IPS-20b (cell line): ENCODE measurements at regions not wholly inside any gene's neighbourhood (a gene's known extent, or its start where the extent isn't known, plus 50 kb on each side); places are given as distances from the start of the nearest gene placed in this dataset.

ENCODE experiments used
- H3K27ac ChIP-seq: one replicate; pipeline ENCODE4 v1.5.1; 2013; ENCODE audit warnings: low read length
- H3K27me3 ChIP-seq: 2 replicates; pipeline ENCODE4 v1.6.1; 2013; ENCODE audit warnings: mild to moderate bottlenecking, low read length, inconsistent platforms; ENCODE audit not compliant: insufficient read depth
- H3K36me3 ChIP-seq: 2 replicates; pipeline ENCODE4 v1.6.1; 2013; ENCODE audit warnings: low read depth, mild to moderate bottlenecking, inconsistent platforms, low read length, moderate library complexity; ENCODE audit not compliant: insufficient read depth
- H3K4me1 ChIP-seq: 2 replicates; pipeline ENCODE4 v1.6.1; 2013; ENCODE audit warnings: mild to moderate bottlenecking, control low read depth, inconsistent platforms, low read length, moderate library complexity; ENCODE audit not compliant: insufficient read depth
- H3K4me3 ChIP-seq: 2 replicates; pipeline ENCODE4 v1.5.1; 2013; ENCODE audit warnings: mild to moderate bottlenecking, low read length, inconsistent platforms
- H3K9ac ChIP-seq: 2 replicates; pipeline ENCODE4 v1.6.1; 2013; ENCODE audit warnings: low read depth, mild to moderate bottlenecking, inconsistent platforms, low read length, moderate library complexity
- H3K9me3 ChIP-seq: 2 replicates; pipeline ENCODE4 v1.6.1; 2013; ENCODE audit warnings: mild to moderate bottlenecking, low read depth, low read length, inconsistent platforms; ENCODE audit not compliant: insufficient read depth

GRCh38 chr13:73932091-73932490, 202.1 kb downstream of the KLF12 start:
- H3K27me3 ChIP-seq: no peaks in the 10 kb centered on the region
- H3K9me3 ChIP-seq: no peaks in the 10 kb centered on the region
- no peak overlapping the region for H3K4me3 ChIP-seq
- H3K36me3 ChIP-seq: no peaks in the 10 kb centered on the region
- no peak overlapping the region for H3K9ac ChIP-seq
- H3K27ac ChIP-seq: no peak overlapping the region
- H3K4me1 ChIP-seq: no peaks in the 10 kb centered on the region

GRCh38 chr13:73929287-73929932, 204.8 kb downstream of the KLF12 start:
- Histone ChIP-seq H3K27ac (no peak overlapping the region), H3K9me3 (no peaks in the 10 kb centered on the region), H3K27me3 (no peaks in the 10 kb centered on the region), H3K36me3 (no peaks in the 10 kb centered on the region), H3K4me1 (no peaks in the 10 kb centered on the region), H3K4me3 (no peak overlapping the region), H3K9ac (no peak overlapping the region)

- H3K27me3 ChIP-seq: no peaks in the 10 kb centered on the region
These were observed 209.6 kb downstream of the KLF12 start for GRCh38 chr13:73924607-73925006.

GRCh38 chr13:73922493-73923393, 211.5 kb downstream of the KLF12 start:
- H3K27me3 ChIP-seq: no peaks in the 10 kb centered on the region
- no peak overlapping the region for H3K4me3 ChIP-seq
- peaks cover 3% of the 10 kb centered on the region; the same call in 1 of the 2 replicates for H3K4me1 ChIP-seq
- no peaks in the 10 kb centered on the region for H3K36me3 ChIP-seq
- H3K27ac ChIP-seq: no peak overlapping the region
- no peaks in the 10 kb centered on the region for H3K9me3 ChIP-seq
- no peak overlapping the region for H3K9ac ChIP-seq

More at GRCh38 chr13:73924607-73925006, 209.6 kb downstream of the KLF12 start:
- H3K36me3 ChIP-seq: no peaks in the 10 kb centered on the region
- no peak overlapping the region for H3K9ac ChIP-seq
- no peak overlapping the region for H3K4me3 ChIP-seq
- peaks cover 3% of the 10 kb centered on the region; the same call in 1 of the 2 replicates for H3K4me1 ChIP-seq
- H3K9me3 ChIP-seq: no peaks in the 10 kb centered on the region
- no peak overlapping the region for H3K27ac ChIP-seq

GRCh38 chr13:73918691-73919090, 215.5 kb downstream of the KLF12 start:
- Histone ChIP-seq H3K36me3 (no peaks in the 10 kb centered on the region), H3K27me3 (no peaks in the 10 kb centered on the region), H3K27ac (no peak overlapping the region), H3K9ac (no peak overlapping the region), H3K4me3 (no peak overlapping the region), H3K9me3 (no peaks in the 10 kb centered on the region), H3K4me1 (peaks cover 6% of the 10 kb centered on the region)

GRCh38 chr13:73913751-73914518, 220.3 kb downstream of the KLF12 start:
- H3K9ac ChIP-seq: no peak overlapping the region
- peaks cover 10% of the 10 kb centered on the region for H3K4me1 ChIP-seq

GRCh38 chr13:73913079-73913740, 221.0 kb downstream of the KLF12 start:
- Histone ChIP-seq H3K4me1 (peaks cover 10% of the 10 kb centered on the region), H3K9ac (no peak overlapping the region), H3K36me3 (no peaks in the 10 kb centered on the region), H3K27ac (no peak overlapping the region), H3K9me3 (no peaks in the 10 kb centered on the region), H3K4me3 (no peak overlapping the region), H3K27me3 (no peaks in the 10 kb centered on the region)

More at GRCh38 chr13:73913751-73914518, 220.3 kb downstream of the KLF12 start:
- H3K27me3 ChIP-seq: no peaks in the 10 kb centered on the region
- H3K27ac ChIP-seq: no peak overlapping the region
- H3K4me3 ChIP-seq: no peak overlapping the region
- H3K9me3 ChIP-seq: no peaks in the 10 kb centered on the region
- H3K36me3 ChIP-seq: no peaks in the 10 kb centered on the region

DNA sequence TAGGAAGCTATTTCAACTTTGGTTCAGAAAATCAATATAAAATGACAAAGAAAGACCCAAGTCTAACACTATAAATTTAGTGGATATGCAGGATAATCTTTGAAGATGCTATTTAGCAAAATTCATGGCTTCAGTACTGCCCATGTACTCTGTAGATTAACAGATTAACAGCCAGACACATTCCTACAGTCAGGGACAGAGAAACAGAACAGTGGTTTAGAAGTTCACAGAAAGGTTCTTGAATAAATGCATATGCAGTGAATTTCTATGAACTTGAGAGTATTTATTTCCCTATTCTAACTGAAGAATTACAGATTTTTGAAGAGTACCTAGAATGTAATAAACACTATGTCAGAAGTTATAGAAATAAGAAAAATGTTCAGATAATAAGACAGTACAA, 222.8 kb downstream of the KLF12 start:
- no peak overlapping the region for H3K9ac ChIP-seq
- H3K36me3 ChIP-seq: no peaks in the 10 kb centered on the region
- no peak overlapping the region for H3K27ac ChIP-seq
- H3K4me3 ChIP-seq: no peak overlapping the region
- H3K27me3 ChIP-seq: no peaks in the 10 kb centered on the region
- no peaks in the 10 kb centered on the region for H3K9me3 ChIP-seq
- peaks cover 10% of the 10 kb centered on the region for H3K4me1 ChIP-seq

GRCh38 chr13:73910733-73911132, 223.5 kb downstream of the KLF12 start:
- Histone ChIP-seq H3K9ac (no peak overlapping the region), H3K27ac (no peak overlapping the region), H3K36me3 (no peaks in the 10 kb centered on the region), H3K27me3 (no peaks in the 10 kb centered on the region), H3K4me3 (no peak overlapping the region), H3K9me3 (no peaks in the 10 kb centered on the region), H3K4me1 (peaks cover 10% of the 10 kb centered on the region)

- H3K9me3 ChIP-seq: no peaks in the 10 kb centered on the region
- no peaks in the 10 kb centered on the region for H3K36me3 ChIP-seq
- no peak overlapping the region for H3K4me3 ChIP-seq
- peaks cover 4% of the 10 kb centered on the region; the same call in 1 of the 2 replicates for H3K27me3 ChIP-seq
- H3K27ac ChIP-seq: no peak overlapping the region
- H3K4me1 ChIP-seq: peaks cover 7% of the 10 kb centered on the region
- no peak overlapping the region for H3K9ac ChIP-seq
These were observed 225.4 kb downstream of the KLF12 start for GRCh38 chr13:73908809-73909208.

DNA sequence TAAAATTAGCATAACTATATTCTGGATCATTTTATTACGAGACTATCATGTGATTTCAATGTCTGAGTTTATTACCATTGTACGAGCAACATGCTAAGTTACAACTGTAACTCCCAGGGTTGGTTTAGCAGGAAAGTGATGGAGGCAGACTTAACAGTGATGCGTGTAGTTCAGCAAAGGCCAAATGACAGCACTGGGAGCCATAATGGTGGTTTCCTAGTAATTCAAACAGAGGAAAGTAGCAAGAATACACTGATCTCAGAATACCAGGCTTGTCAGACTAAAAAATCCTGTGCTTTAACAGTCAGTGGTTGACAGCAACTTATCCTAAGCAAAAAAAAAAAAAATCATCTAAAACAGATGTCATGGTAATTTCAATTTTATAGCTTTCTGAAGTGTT, 229.6 kb downstream of the KLF12 start:
- Histone ChIP-seq H3K9ac (no peak overlapping the region), H3K9me3 (no peaks in the 10 kb centered on the region), H3K4me3 (no peak overlapping the region), H3K27me3 (peaks cover 16% of the 10 kb centered on the region; the same call in 1 of the 2 replicates), H3K27ac (no peak overlapping the region), H3K4me1 (no peaks in the 10 kb centered on the region), H3K36me3 (no peaks in the 10 kb centered on the region)
